Epithelial cell of proximal tubule (primary cell): ENCODE measurements at regions not wholly inside any gene's neighbourhood (a gene's known extent, or its start where the extent isn't known, plus 50 kb on each side); places are given as distances from the start of the nearest gene placed in this dataset.

Experiments
- DNase-seq: peaks from one replicate; pipeline ENCODE4 v3.0.0-alpha.2; 2011; ENCODE audit warnings: low read depth
- H3K4me3 ChIP-seq: 2 replicates; pipeline ENCODE4 v1.5.1; 2011; ENCODE audit warnings: low read depth, mild to moderate bottlenecking, low read length
- CTCF ChIP-seq: conservative IDR thresholded peaks from 2 replicates; pipeline ENCODE4 v1.5.1; 2012; ENCODE audit warnings: low read depth, mild to moderate bottlenecking, low read length

DNA sequence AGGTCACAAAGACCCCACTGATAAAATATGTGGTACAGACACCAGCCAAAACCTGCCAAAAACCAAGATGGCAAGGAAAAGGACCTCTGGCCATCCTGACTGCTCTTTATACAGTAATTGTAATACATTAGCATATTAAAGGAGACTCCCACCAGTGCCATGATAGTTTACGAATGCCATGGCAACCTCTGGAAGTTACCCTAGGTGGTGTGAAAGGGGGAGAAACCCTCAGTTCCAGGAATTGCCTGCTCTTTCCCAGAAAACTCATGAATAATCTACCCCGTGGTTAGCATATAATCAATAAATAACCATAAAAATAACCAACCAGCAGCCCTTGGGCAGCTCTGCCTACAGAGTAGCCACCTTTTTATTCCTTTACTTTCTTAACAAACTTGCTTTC lies 129.8 kb upstream of the EPB41L3 start:
- TF ChIP-seq CTCF, result no peak
- peak; percentile 13 for DNase-seq
- H3K4me3 ChIP-seq, result no peak overlapping the region

DNA sequence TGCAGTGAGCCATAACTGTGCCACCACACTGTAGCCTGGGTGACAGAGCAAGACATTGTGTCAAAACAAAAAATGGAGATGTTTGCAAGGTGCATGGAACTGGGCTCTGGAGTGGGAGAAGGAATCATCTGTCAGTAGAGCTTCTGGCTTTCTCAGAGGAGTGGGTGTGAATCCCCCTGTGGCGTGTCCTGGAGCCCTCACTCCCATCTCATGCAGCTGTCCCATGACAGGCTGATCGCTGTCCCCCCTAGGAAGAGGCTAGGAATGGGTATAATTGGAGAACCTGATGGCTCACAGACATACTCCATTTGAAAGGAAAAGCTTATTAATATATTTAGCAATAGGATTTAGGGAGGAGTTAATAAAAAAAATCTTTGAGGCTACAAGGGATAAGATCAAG lies 125.8 kb upstream of the EPB41L3 start:
- DNase-seq, result no peak
- TF ChIP-seq CTCF, result no peak
- no peak overlapping the region for H3K4me3 ChIP-seq

GRCh38 chr18:5668087-5668715 lies 124.4 kb upstream of the EPB41L3 start:
- TF ChIP-seq CTCF, result no peak
- no peak for DNase-seq
- no peak overlapping the region for H3K4me3 ChIP-seq

- no peak for TF ChIP-seq CTCF
- H3K4me3 ChIP-seq, result no peak overlapping the region
- no peak for DNase-seq
Measured at GRCh38 chr18:5667356-5667755, 123.6 kb upstream of the EPB41L3 start.

DNA sequence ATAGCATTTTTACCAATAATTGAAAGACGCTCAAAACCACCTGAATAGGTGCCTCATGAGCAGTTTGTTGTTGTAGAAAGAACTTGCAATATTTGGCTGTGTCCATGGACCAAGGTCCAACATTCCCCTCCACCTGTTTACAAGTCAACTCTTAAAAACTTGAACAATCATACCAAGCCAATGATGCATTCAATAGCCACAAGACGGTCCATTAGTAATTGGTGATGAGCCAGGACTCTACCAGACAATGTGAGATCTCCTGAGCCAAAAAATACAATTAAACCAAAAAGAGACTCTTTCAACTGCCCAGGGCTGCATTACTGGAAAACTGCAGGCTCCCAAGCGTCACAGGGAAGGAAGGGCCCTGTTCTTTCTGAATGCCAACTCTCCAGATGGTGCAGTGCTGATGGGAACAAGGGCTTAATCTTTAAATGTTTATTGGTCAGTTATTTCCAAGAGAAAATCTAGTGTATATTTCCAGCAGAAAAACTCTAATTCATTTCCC lies 118.8 kb upstream of the EPB41L3 start:
- peak; percentile 33 for DNase-seq
- no peak overlapping the region for H3K4me3 ChIP-seq
- no peak for TF ChIP-seq CTCF

- H3K4me3 ChIP-seq, result no peak overlapping the region
- TF ChIP-seq CTCF, result no peak
- DNase-seq, result no peak
Measured at GRCh38 chr18:5661179-5661578, 117.4 kb upstream of the EPB41L3 start.

DNA sequence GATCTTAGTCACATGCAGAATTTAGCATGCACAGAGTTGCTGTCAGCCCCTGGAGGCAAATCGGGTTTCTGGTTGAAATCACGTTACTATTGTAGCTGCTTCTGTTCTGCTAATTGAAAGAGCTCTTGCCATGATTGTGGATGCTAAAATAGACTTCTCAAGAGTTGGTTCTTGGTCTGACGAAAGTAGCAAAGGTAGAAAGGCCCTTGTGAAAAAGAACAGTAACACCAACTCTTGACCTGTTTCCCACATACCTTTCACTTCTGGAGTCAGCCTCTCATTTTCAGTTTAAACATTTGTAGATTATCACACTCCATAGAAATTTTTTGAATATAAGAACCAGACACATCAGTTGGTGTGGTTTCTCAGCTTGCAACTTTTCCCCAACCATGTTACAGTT lies 110.0 kb upstream of the EPB41L3 start:
- DNase-seq, result no peak
- H3K4me3 ChIP-seq, result no peak overlapping the region
- no peak for TF ChIP-seq CTCF
